OCI-LY1 (cell line): ENCODE measurements at regions not wholly inside any gene's neighbourhood (a gene's known extent, or its start where the extent isn't known, plus 50 kb on each side); places are given as distances from the start of the nearest gene placed in this dataset.

ENCODE experiments used
- H2AFZ ChIP-seq: fragments of 200-600 bp; sonication (generic), shearing (Covaris generic); 2 replicates; pipeline ENCODE4 v1.6.0; 2014; ENCODE audit warnings: antibody characterized with exemption, mild to moderate bottlenecking, low read length
- H3F3A ChIP-seq: fragments of 200-600 bp; sonication (generic), shearing (Covaris generic); 2 replicates; pipeline ENCODE4 v1.6.0; 2014; ENCODE audit warnings: mild to moderate bottlenecking, antibody characterized with exemption, low read length, moderate library complexity; ENCODE audit not compliant: insufficient read depth
- H3K27ac ChIP-seq: fragments of 200-600 bp; sonication (generic); 2 replicates; pipeline ENCODE4 v1.5.1; 2014; ENCODE audit warnings: low read length, mixed run types, mild to moderate bottlenecking, low read depth; ENCODE audit not compliant: poor library complexity, severe bottlenecking
- H3K27me3 ChIP-seq: fragments of 200-600 bp; sonication (generic); 2 replicates; pipeline ENCODE4 v1.6.0; 2014; ENCODE audit warnings: antibody characterized with exemption, mild to moderate bottlenecking, low read length, moderate library complexity; ENCODE audit not compliant: insufficient read depth
- H3K36me3 ChIP-seq: fragments of 200-600 bp; sonication (generic); 2 replicates; pipeline ENCODE4 v1.6.1; 2014; ENCODE audit warnings: mild to moderate bottlenecking, antibody characterized with exemption, low read length, moderate library complexity, mixed read lengths; ENCODE audit not compliant: insufficient read depth
- H3K4me1 ChIP-seq: fragments of 200-600 bp; sonication (generic); 2 replicates; pipeline ENCODE4 v1.5.1; 2014; ENCODE audit warnings: mild to moderate bottlenecking, low read length, moderate library complexity; ENCODE audit not compliant: insufficient read depth, severe bottlenecking
- H3K4me2 ChIP-seq: fragments of 200-600 bp; sonication (generic), shearing (Covaris generic); 2 replicates; pipeline ENCODE4 v1.6.1; 2014; ENCODE audit warnings: low read length
- H3K4me3 ChIP-seq: fragments of 200-600 bp; sonication (generic); 2 replicates; pipeline ENCODE4 v1.5.1; 2014; ENCODE audit warnings: low read length, low read depth, mild to moderate bottlenecking, mixed read lengths; ENCODE audit not compliant: poor library complexity, severe bottlenecking
- H3K79me2 ChIP-seq: fragments of 200-600 bp; shearing (Covaris generic); 2 replicates; pipeline ENCODE4 v1.6.1; 2016; ENCODE audit warnings: mixed run types, low read length, mixed read lengths; ENCODE audit not compliant: insufficient read depth
- H3K9ac ChIP-seq: fragments of 200-600 bp; sonication (generic), shearing (Covaris generic); 2 replicates; pipeline ENCODE4 v1.6.1; 2014; ENCODE audit warnings: mild to moderate bottlenecking, low read length, mixed read lengths
- H3K9me2 ChIP-seq: fragments of 200-600 bp; sonication (generic), shearing (Covaris generic); 2 replicates; pipeline ENCODE4 v1.6.1; 2014; ENCODE audit warnings: low read depth, mild to moderate bottlenecking, low read length, mixed read lengths
- H3K9me3 ChIP-seq: fragments of 200-600 bp; shearing (Covaris generic); 2 replicates; pipeline ENCODE4 v1.6.1; 2014; ENCODE audit warnings: low read length, mixed read lengths
- H4K20me1 ChIP-seq: fragments of 200-600 bp; sonication (generic), shearing (Covaris generic); 2 replicates; pipeline ENCODE4 v1.6.0; 2016; ENCODE audit warnings: mild to moderate bottlenecking, low read length; ENCODE audit not compliant: insufficient read depth
- EZH2 ChIP-seq: fragments of 200-600 bp; sonication (generic), shearing (Covaris generic); IDR thresholded peaks from 2 replicates; pipeline ENCODE4 v1.8.0; 2017; ENCODE audit warnings: borderline replicate concordance, mixed run types, mild to moderate bottlenecking, antibody characterized with exemption, low read length, moderate library complexity, mixed read lengths
- TF ChIP-seq, protein P1 (sequence below): fragments of 200-600 bp; sonication (generic), shearing (Covaris generic); IDR thresholded peaks from 2 replicates; pipeline ENCODE4 v1.5.1; 2017; ENCODE audit warnings: mild to moderate bottlenecking, antibody characterized with exemption, low read length, moderate library complexity, mixed read lengths

DNA sequence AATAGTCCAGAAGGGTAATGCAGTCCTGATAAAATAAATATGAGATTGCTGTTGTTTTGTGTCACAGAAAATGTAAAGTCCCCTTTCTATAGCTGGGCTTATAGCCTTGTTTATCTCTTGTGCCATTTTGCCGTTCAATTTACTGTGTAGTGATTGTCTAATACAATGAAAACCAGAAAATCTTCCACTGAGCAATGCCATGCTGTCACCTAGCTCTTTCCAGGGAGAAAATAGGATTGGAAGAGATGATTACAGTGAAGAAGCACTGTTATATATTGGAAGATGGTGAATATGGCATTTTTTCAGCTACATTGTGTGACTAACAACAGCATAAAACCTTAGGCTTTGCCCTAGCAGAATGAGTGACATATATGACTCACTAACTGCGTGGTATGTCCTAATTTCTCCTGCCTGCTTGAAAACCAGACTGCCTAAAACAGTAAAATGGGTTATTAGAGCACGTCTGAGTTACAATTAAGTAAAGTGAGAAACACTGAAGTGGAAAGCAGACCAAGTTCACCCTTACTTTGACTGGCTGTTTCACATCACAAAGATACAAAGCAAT lies 332.4 kb upstream of the ZP4 start:
- TF ChIP-seq, protein P1, sequence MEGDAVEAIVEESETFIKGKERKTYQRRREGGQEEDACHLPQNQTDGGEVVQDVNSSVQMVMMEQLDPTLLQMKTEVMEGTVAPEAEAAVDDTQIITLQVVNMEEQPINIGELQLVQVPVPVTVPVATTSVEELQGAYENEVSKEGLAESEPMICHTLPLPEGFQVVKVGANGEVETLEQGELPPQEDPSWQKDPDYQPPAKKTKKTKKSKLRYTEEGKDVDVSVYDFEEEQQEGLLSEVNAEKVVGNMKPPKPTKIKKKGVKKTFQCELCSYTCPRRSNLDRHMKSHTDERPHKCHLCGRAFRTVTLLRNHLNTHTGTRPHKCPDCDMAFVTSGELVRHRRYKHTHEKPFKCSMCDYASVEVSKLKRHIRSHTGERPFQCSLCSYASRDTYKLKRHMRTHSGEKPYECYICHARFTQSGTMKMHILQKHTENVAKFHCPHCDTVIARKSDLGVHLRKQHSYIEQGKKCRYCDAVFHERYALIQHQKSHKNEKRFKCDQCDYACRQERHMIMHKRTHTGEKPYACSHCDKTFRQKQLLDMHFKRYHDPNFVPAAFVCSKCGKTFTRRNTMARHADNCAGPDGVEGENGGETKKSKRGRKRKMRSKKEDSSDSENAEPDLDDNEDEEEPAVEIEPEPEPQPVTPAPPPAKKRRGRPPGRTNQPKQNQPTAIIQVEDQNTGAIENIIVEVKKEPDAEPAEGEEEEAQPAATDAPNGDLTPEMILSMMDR: no peak
- no peak for TF ChIP-seq EZH2
- Histone ChIP-seq H3K4me1 (no peaks in the 10 kb centered on the region), H3F3A (no peaks in the 10 kb centered on the region), H3K27ac (no peak overlapping the region), H2AFZ (no peak overlapping the region), H3K4me2 (no peak overlapping the region), H3K79me2 (no peaks in the 10 kb centered on the region), H3K36me3 (no peaks in the 10 kb centered on the region), H3K9me2 (no peaks in the 10 kb centered on the region), H3K9me3 (no peaks in the 10 kb centered on the region), H3K9ac (no peak overlapping the region), H4K20me1 (no peaks in the 10 kb centered on the region), H3K4me3 (no peak overlapping the region), H3K27me3 (no peaks in the 10 kb centered on the region)

DNA sequence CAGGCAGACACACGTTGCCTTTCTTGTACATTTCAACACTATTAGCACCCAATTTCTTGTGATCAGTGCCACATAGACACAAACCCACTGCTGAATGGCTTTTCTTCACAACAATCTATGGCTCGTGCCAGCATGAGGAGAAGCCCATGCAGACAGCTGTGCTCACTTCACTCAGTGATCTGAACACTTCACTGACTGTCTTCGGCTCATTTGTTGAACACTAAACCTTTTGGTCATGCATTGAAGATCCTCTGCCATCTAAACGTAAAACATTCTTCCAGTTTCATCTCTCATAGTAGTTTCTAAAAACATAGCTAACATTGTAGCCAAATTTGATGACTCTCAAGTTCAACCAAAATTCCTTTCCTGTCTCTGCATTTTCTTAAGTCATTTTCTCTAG lies 331.0 kb upstream of the ZP4 start:
- Histone ChIP-seq H3K9me3 (no peaks in the 10 kb centered on the region), H3K27me3 (no peaks in the 10 kb centered on the region), H3K9me2 (no peaks in the 10 kb centered on the region), H3K4me2 (no peak overlapping the region), H3K4me3 (no peak overlapping the region), H3F3A (no peaks in the 10 kb centered on the region), H3K4me1 (no peaks in the 10 kb centered on the region), H4K20me1 (no peaks in the 10 kb centered on the region), H3K9ac (no peak overlapping the region), H2AFZ (no peak overlapping the region), H3K36me3 (no peaks in the 10 kb centered on the region), H3K27ac (no peak overlapping the region), H3K79me2 (no peaks in the 10 kb centered on the region)
- no peak for TF ChIP-seq EZH2
- TF ChIP-seq, protein P1: no peak

DNA sequence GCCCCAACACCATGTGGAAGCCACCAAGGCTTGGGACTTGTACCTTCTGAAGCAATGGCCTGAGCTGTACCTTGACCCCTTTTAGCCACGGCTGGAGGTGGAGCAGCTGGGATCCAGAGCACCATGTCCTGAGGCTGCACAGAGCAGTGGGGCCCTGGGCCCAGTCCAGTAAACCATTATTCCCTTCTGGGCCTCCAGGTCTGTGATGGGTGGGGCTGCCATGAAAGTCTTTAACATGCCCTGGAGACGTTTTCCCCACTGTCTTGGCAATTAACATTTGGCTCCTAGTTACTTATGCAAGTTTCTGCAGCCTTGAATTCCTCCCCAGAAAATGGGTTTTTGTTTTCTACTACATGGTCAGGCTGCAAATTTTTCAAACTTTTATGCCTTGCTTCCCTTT lies 323.7 kb upstream of the ZP4 start:
- H3K4me3 ChIP-seq: no peak overlapping the region
- no peak overlapping the region for H2AFZ ChIP-seq
- TF ChIP-seq, protein P1: no peak
- TF ChIP-seq EZH2: no peak
- H3K9me3 ChIP-seq: no peaks in the 10 kb centered on the region
- no peaks in the 10 kb centered on the region for H3K36me3 ChIP-seq
- no peak overlapping the region for H3K27ac ChIP-seq
- H3K4me2 ChIP-seq: no peak overlapping the region
- H3K79me2 ChIP-seq: no peaks in the 10 kb centered on the region
- no peaks in the 10 kb centered on the region for H3K9me2 ChIP-seq
- H3K9ac ChIP-seq: no peak overlapping the region
- no peaks in the 10 kb centered on the region for H3F3A ChIP-seq
- no peaks in the 10 kb centered on the region for H3K27me3 ChIP-seq
- no peaks in the 10 kb centered on the region for H4K20me1 ChIP-seq
- no peaks in the 10 kb centered on the region for H3K4me1 ChIP-seq
